AG04450 (cell line): ENCODE measurements at regions not wholly inside any gene's neighbourhood (a gene's known extent, or its start where the extent isn't known, plus 50 kb on each side); places are given as distances from the start of the nearest gene placed in this dataset. TPM values are rescaled to one million over a fixed set of nuclear protein-coding genes. Genes with fewer than 3 reads are reported as not detected.
"Not testable (repeated sequence)": the region's sequence is repeated elsewhere in the genome, so short reads cannot be mapped to it uniquely, and the experiment has no call there.

Source experiments
- CTCF ChIA-PET: fragments of 300-600, 350-600 bp; formaldehyde crosslinking; extraction: SDS; loops from one replicate; lab custom pipeline; 2022; ENCODE audit warnings: antibody characterized with exemption, inconsistent platforms; lab: Charles Lee
- POLR2A ChIA-PET: fragments of 350-600 bp; formaldehyde crosslinking; extraction: SDS; loops from one replicate; lab custom pipeline; 2021; ENCODE audit warnings: antibody characterized with exemption, inconsistent platforms; lab: Yijun Ruan, JAX
- DNase-seq: peaks from one replicate; pipeline ENCODE4 v3.0.0-alpha.2; 2011; ENCODE audit warnings: low read depth, low spot score
- H3K27ac ChIP-seq: one replicate; pipeline ENCODE4 v1.5.1; 2012; ENCODE audit warnings: low read depth, low read length, control low read depth
- H3K27me3 ChIP-seq: one replicate; pipeline ENCODE4 v1.6.0; 2012; ENCODE audit warnings: low read length; ENCODE audit not compliant: control insufficient read depth, insufficient read depth
- H3K4me3 ChIP-seq: 2 replicates; pipeline ENCODE4 v1.5.1; 2011; ENCODE audit warnings: mild to moderate bottlenecking, low read depth, low read length, control low read depth
- H3K9me3 ChIP-seq: 2 replicates; pipeline ENCODE4 v1.5.1; 2012; ENCODE audit warnings: low read length; ENCODE audit not compliant: control insufficient read depth, insufficient read depth
- CTCF ChIP-seq: IDR thresholded peaks from 2 replicates; pipeline ENCODE4 v1.5.1; 2011; ENCODE audit warnings: low read depth, low read length, control low read depth, inconsistent platforms
- small RNA-seq: library from RNA; depleted of rRNA; stranded (forward); fragments of <200 nt; gene quantifications from one replicate; pipeline ENCODE3, GENCODE V24; 2012; ENCODE audit warnings: low read depth; ENCODE audit not compliant: insufficient read length

- DNase-seq, H3K27ac ChIP-seq, H3K27me3 ChIP-seq, CTCF ChIA-PET, POLR2A ChIA-PET, H3K4me3 ChIP-seq: not testable (repeated sequence)
- peaks cover 20% of the 10 kb centered on the region for H3K9me3 ChIP-seq
Measured at GRCh38 chr9:63729021-63729420, 1556.0 kb downstream of the FOXD4L5 start.

DNA sequence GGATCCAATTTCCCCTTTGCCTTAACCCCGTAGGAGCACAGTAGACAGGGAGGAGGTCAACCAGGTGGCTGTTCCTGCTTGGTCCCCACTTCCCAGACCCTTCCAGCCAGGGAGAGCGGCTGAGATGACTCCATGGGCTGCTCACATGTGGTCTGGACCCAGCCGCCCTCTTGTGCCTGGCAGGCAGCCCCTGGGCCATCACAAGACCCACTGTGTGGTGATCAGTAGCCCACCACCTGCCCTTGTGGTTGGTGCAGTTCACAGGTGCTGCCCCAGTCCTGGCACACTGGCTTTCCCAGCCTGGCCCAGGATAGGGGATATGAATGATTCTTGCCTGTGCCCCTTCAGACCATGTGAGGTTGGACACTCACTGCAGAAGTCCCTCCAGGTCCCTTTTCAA, 1556.7 kb downstream of the FOXD4L5 start:
- no peak for TF ChIP-seq CTCF
- no peak for DNase-seq
- ChIA-PET CTCF (no interaction called here), POLR2A (no interaction called here)
- H3K4me3 ChIP-seq: no peak overlapping the region
- no peak overlapping the region for H3K27ac ChIP-seq
- peaks cover 20% of the 10 kb centered on the region for H3K9me3 ChIP-seq
- H3K27me3 ChIP-seq: no peaks in the 10 kb centered on the region

DNA sequence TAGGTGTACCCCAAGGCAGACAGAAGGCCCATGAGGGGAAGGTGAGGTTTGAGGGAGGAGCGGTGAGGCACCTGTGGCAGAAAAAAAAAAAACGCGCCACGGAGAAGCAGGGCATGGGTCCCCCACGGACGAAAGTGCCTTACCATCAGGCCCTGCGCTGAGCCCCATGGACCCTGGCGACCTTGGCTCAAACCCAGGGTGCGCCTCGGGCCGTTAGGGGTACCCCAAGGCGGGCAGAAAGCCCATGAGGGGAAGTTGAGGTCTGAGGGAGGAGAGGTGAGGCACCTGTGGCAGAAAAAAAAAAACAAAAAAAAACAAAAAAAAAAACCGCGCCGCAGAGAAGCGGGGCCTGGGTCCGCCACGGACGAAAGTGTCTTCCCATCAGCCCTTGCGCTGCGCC, 1576.7 kb downstream of the FOXD4L5 start:
- POLR2A ChIA-PET, H3K27ac ChIP-seq, CTCF ChIA-PET, DNase-seq, H3K4me3 ChIP-seq, H3K27me3 ChIP-seq: not testable (repeated sequence)
- H3K9me3 ChIP-seq: peaks cover 60% of the 10 kb centered on the region

- POLR2A ChIA-PET, DNase-seq, H3K27ac ChIP-seq, H3K27me3 ChIP-seq, CTCF ChIA-PET, H3K4me3 ChIP-seq: not testable (repeated sequence)
- peaks cover 59% of the 10 kb centered on the region for H3K9me3 ChIP-seq
Measured at GRCh38 chr9:63704456-63704855, 1580.6 kb downstream of the FOXD4L5 start.

GRCh38 chr9:63703670-63704069, 1581.3 kb downstream of the FOXD4L5 start:
- POLR2A ChIA-PET, H3K27ac ChIP-seq, H3K27me3 ChIP-seq, DNase-seq, CTCF ChIA-PET: not testable (repeated sequence)
- peak overlapping the region; percentile 43 for H3K4me3 ChIP-seq
- H3K9me3 ChIP-seq: peaks cover 54% of the 10 kb centered on the region

DNA sequence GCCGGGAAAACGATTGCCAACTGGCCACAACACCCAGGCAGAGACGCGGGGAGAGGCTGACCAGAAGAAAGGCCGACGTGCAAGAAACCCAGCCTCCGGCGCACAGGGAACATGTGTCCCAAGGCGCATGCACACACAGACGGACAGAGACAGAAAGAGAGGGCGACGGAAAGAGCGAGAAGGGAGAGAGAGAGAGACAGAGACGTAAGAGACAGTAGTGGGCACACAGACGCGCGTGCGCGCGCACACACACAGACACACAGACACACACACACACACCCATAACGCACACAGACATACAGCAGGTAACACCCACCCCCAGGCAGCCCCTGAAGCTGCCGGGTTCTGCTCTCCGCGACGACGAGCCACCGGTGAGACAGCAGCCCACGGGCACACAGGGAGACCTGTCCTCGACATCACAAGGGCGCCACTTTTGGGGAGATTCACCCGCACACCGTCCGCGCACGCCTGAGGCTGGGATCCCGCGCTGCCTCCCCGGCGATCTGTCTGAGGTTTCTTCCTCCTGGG, 1581.8 kb downstream of the FOXD4L5 start:
- peaks cover 49% of the 10 kb centered on the region for H3K9me3 ChIP-seq
- H3K27ac ChIP-seq, DNase-seq, H3K4me3 ChIP-seq, POLR2A ChIA-PET, H3K27me3 ChIP-seq, CTCF ChIA-PET: not testable (repeated sequence)

Small RNA genes in the stretch of these regions (small RNA-seq; reads per million reads assigned to genes)
- not detected for gene MIR4477B
- gene PTGER4P3: not detected
- gene RNA5SP284: not detected
